GM23338 (cell line): ENCODE measurements at regions not wholly inside any gene's neighbourhood (a gene's known extent, or its start where the extent isn't known, plus 50 kb on each side); places are given as distances from the start of the nearest gene placed in this dataset.

Source experiments
- ATAC-seq: fragments of 200-7000 bp; cut with Tn5 transposase; 3 replicates; pipeline ENCODE4 v1.9.1; 2020
- DNase-seq: peaks from one replicate; pipeline ENCODE4 v3.0.0-alpha.2; 2015; ENCODE audit warnings: low spot score
- H2AFZ ChIP-seq: fragments of 200-600 bp; sonication (generic); 2 replicates; pipeline ENCODE4 v1.8.0; 2016; ENCODE audit warnings: antibody characterized with exemption, mild to moderate bottlenecking, moderate library complexity
- H3F3A ChIP-seq: fragments of 200-600 bp; sonication (generic); replicated peaks from 2 replicates; pipeline ENCODE4 v1.8.0; 2017; ENCODE audit warnings: antibody characterized with exemption, mixed run types, low read depth
- H3K27ac ChIP-seq: fragments of 200-600 bp; sonication (generic); 2 replicates; pipeline ENCODE4 v1.6.1; 2016; ENCODE audit warnings: low read depth
- H3K27me3 ChIP-seq: fragments of 200-600 bp; sonication (generic); 2 replicates; pipeline ENCODE4 v1.8.0; 2016; ENCODE audit warnings: mild to moderate bottlenecking, mixed run types, moderate library complexity; ENCODE audit not compliant: insufficient read depth
- H3K36me3 ChIP-seq: fragments of 200-600 bp; sonication (generic); 2 replicates; pipeline ENCODE4 v1.8.0; 2016; ENCODE audit warnings: mild to moderate bottlenecking; ENCODE audit not compliant: insufficient read depth
- H3K4me1 ChIP-seq: fragments of 200-600 bp; sonication (generic); 2 replicates; pipeline ENCODE4 v1.8.0; 2016; ENCODE audit warnings: mild to moderate bottlenecking, moderate library complexity; ENCODE audit not compliant: insufficient read depth
- H3K4me2 ChIP-seq: fragments of 200-600 bp; sonication (generic); 2 replicates; pipeline ENCODE4 v1.7.1; 2017; ENCODE audit warnings: mixed run types
- H3K4me3 ChIP-seq: fragments of 200-600 bp; sonication (generic); 2 replicates; pipeline ENCODE4 v1.6.1; 2016; ENCODE audit warnings: mixed run types
- H3K79me2 ChIP-seq: fragments of 200-600 bp; sonication (generic); replicated peaks from 2 replicates; pipeline ENCODE4 v1.8.0; 2017; ENCODE audit warnings: mild to moderate bottlenecking; ENCODE audit not compliant: insufficient read depth
- H3K9me2 ChIP-seq: fragments of 200-600 bp; sonication (generic); 2 replicates; pipeline ENCODE4 v1.8.0; 2017; ENCODE audit not compliant: insufficient read depth
- H4K20me1 ChIP-seq: fragments of 200-600 bp; sonication (generic); replicated peaks from 2 replicates; pipeline ENCODE4 v1.8.0; 2017; ENCODE audit warnings: mild to moderate bottlenecking; ENCODE audit not compliant: insufficient read depth
- H3K27ac Mint-ChIP-seq: 2 replicates; pipeline ENCODE4 v1.8.0; 2020; ENCODE audit warnings: inconsistent platforms, mild to moderate bottlenecking, moderate library complexity, mixed read lengths
- H3K27me3 Mint-ChIP-seq: 3 replicates; pipeline ENCODE4 v1.8.0; 2022; ENCODE audit warnings: low read depth, mild to moderate bottlenecking, moderate library complexity, mixed read lengths, inconsistent platforms; ENCODE audit not compliant: insufficient read depth, poor library complexity
- H3K36me3 Mint-ChIP-seq: 3 replicates; pipeline ENCODE4 v1.8.0; 2021; ENCODE audit warnings: low read depth, mild to moderate bottlenecking, inconsistent platforms, moderate library complexity, mixed read lengths
- H3K4me1 Mint-ChIP-seq: 3 replicates; pipeline ENCODE4 v1.8.0; 2020; ENCODE audit warnings: mild to moderate bottlenecking, inconsistent platforms, mixed read lengths
- H3K4me3 Mint-ChIP-seq: 3 replicates; pipeline ENCODE4 v1.8.0; 2021; ENCODE audit warnings: moderate library complexity, mild to moderate bottlenecking, inconsistent platforms, mixed read lengths
- H3K9me3 Mint-ChIP-seq: 3 replicates; pipeline ENCODE4 v1.8.0; 2020; ENCODE audit warnings: moderate library complexity, mild to moderate bottlenecking, inconsistent platforms, mixed read lengths
- EZH2phosphoT487 ChIP-seq: fragments of 200-600 bp; sonication (generic); IDR thresholded peaks from one replicate; pipeline ENCODE4 v1.8.1; 2018; ENCODE audit warnings: antibody characterized with exemption; ENCODE audit not compliant: unreplicated experiment
- JUNB ChIP-seq: IDR thresholded peaks from one replicate; pipeline ENCODE4 v1.6.1; 2016; ENCODE audit warnings: antibody characterized with exemption; ENCODE audit not compliant: unreplicated experiment
- NANOG ChIP-seq: IDR thresholded peaks from 2 replicates; pipeline ENCODE4 v1.6.1; 2016; ENCODE audit warnings: antibody characterized with exemption, borderline replicate concordance
- POLR2AphosphoS5 ChIP-seq: IDR thresholded peaks from 2 replicates; pipeline ENCODE4 v1.6.1; 2016; ENCODE audit warnings: antibody characterized with exemption, low read depth
- STAT1 ChIP-seq: IDR thresholded peaks from one replicate; pipeline ENCODE4 v1.6.1; 2016; ENCODE audit warnings: antibody characterized with exemption; ENCODE audit not compliant: unreplicated experiment
- ZNF114 ChIP-seq: fragments of 250-450 bp; sonication (Bioruptor Pico); IDR thresholded peaks from 2 replicates; pipeline ENCODE4 v1.5.0; 2020; ENCODE audit warnings: mild to moderate bottlenecking, moderate library complexity
- ZNF331 ChIP-seq: fragments of 250-450 bp; sonication (Bioruptor Pico); IDR thresholded peaks from 2 replicates; pipeline ENCODE4 v1.5.0; 2020; ENCODE audit warnings: low read depth, mild to moderate bottlenecking, moderate library complexity
- TF ChIP-seq, protein P1 (sequence below): IDR thresholded peaks from one replicate; pipeline ENCODE4 v1.6.1; 2018; ENCODE audit warnings: antibody characterized with exemption; ENCODE audit not compliant: unreplicated experiment
- TF ChIP-seq, protein P2 (sequence below): fragments of 250-450 bp; sonication (Bioruptor Pico); IDR thresholded peaks from 2 replicates; pipeline ENCODE4 v1.5.0; 2020; ENCODE audit warnings: mild to moderate bottlenecking, moderate library complexity

DNA sequence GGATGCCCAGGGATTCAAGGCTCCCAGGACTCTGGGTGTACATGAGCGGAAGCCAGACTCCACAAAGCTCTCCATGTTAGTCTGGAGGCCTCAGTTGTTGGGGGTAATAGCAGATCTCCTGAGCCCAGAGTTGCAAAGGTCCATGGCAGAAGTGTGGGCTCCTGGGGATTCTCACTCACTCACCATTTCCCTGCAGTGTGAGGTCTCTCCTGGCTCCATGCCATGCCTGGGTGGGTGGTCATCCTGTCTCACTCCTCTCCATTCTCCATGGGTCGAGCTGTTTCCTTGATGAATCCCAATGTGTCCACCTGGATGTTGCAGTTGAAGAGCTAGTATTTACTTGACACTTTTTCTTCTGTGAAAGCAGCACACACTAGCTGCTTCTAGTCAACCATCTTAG, 156.8 kb upstream of the LRRC7 start:
- no peak overlapping the region for H2AFZ ChIP-seq
- peaks cover 13% of the 10 kb centered on the region for H3K9me2 ChIP-seq
- no peak overlapping the region for H3K4me2 ChIP-seq
- no peaks in the 10 kb centered on the region for H3K79me2 ChIP-seq
- H3K27ac ChIP-seq, result no peak overlapping the region
- H3K27me3 Mint-ChIP-seq, result no peaks in the 10 kb centered on the region
- DNase-seq (no peak), ATAC-seq (no peak)
- no peaks in the 10 kb centered on the region for H3K36me3 ChIP-seq
- H3K4me3 Mint-ChIP-seq, result no peak overlapping the region
- no peaks in the 10 kb centered on the region for H3K4me1 ChIP-seq
- peaks cover 3% of the 10 kb centered on the region; the same call in 1 of the 3 replicates for H3K9me3 Mint-ChIP-seq
- no peak overlapping the region for H3K27ac Mint-ChIP-seq
- H3F3A ChIP-seq, result no peaks in the 10 kb centered on the region
- H3K27me3 ChIP-seq, result no peaks in the 10 kb centered on the region
- H3K36me3 Mint-ChIP-seq, result no peaks in the 10 kb centered on the region; the same call in 2 of the 3 replicates
- TF ChIP-seq POLR2AphosphoS5, result no peak
- no peak for TF ChIP-seq JUNB
- TF ChIP-seq, protein P1, sequence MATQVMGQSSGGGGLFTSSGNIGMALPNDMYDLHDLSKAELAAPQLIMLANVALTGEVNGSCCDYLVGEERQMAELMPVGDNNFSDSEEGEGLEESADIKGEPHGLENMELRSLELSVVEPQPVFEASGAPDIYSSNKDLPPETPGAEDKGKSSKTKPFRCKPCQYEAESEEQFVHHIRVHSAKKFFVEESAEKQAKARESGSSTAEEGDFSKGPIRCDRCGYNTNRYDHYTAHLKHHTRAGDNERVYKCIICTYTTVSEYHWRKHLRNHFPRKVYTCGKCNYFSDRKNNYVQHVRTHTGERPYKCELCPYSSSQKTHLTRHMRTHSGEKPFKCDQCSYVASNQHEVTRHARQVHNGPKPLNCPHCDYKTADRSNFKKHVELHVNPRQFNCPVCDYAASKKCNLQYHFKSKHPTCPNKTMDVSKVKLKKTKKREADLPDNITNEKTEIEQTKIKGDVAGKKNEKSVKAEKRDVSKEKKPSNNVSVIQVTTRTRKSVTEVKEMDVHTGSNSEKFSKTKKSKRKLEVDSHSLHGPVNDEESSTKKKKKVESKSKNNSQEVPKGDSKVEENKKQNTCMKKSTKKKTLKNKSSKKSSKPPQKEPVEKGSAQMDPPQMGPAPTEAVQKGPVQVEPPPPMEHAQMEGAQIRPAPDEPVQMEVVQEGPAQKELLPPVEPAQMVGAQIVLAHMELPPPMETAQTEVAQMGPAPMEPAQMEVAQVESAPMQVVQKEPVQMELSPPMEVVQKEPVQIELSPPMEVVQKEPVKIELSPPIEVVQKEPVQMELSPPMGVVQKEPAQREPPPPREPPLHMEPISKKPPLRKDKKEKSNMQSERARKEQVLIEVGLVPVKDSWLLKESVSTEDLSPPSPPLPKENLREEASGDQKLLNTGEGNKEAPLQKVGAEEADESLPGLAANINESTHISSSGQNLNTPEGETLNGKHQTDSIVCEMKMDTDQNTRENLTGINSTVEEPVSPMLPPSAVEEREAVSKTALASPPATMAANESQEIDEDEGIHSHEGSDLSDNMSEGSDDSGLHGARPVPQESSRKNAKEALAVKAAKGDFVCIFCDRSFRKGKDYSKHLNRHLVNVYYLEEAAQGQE, result no peak
- TF ChIP-seq ZNF331 (CRISPR knock-in tag), result no peak
- no peak overlapping the region for H3K4me3 ChIP-seq
- H3K4me1 Mint-ChIP-seq, result no peaks in the 10 kb centered on the region
- H4K20me1 ChIP-seq, result no peaks in the 10 kb centered on the region

DNA sequence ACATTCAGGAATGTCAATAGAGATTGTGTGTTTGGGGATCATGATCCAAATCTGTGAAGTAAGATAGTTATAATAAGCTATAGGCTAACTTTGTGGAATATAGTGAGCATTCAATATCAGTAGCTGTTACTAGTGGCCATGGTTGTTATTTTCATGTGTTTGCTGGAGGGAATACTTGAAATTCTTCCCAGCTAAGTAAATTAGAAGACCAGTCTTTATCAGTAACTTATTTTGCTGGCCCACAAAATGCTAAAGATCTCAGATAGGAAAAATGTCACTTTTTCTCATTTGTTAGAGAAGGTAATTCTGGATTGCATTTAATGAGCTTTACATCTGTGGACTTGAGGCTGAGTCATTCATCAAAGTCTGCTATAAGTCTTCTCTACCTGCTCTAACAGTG, 156.1 kb upstream of the LRRC7 start:
- Histone ChIP-seq H3F3A (no peaks in the 10 kb centered on the region), H3K4me3 (no peak overlapping the region), H2AFZ (no peak overlapping the region), H3K27me3 (no peaks in the 10 kb centered on the region), H3K9me2 (peaks cover 13% of the 10 kb centered on the region), H3K79me2 (no peaks in the 10 kb centered on the region), H3K27ac (no peak overlapping the region), H3K36me3 (no peaks in the 10 kb centered on the region), H3K4me1 (no peaks in the 10 kb centered on the region), H3K4me2 (no peak overlapping the region), H4K20me1 (no peaks in the 10 kb centered on the region)
- DNase-seq, result no peak
- Mint-ChIP-seq H3K4me1 (no peaks in the 10 kb centered on the region), H3K36me3 (no peaks in the 10 kb centered on the region; the same call in 2 of the 3 replicates), H3K27me3 (no peaks in the 10 kb centered on the region), H3K27ac (no peak overlapping the region), H3K4me3 (no peak overlapping the region), H3K9me3 (peaks cover 3% of the 10 kb centered on the region; the same call in 1 of the 3 replicates)
- ATAC-seq, result no peak
- TF ChIP-seq, protein P1, result no peak
- TF ChIP-seq EZH2phosphoT487 (no peak), STAT1 (no peak), JUNB (no peak), NANOG (no peak), ZNF114 (no peak)
- TF ChIP-seq, protein P2, sequence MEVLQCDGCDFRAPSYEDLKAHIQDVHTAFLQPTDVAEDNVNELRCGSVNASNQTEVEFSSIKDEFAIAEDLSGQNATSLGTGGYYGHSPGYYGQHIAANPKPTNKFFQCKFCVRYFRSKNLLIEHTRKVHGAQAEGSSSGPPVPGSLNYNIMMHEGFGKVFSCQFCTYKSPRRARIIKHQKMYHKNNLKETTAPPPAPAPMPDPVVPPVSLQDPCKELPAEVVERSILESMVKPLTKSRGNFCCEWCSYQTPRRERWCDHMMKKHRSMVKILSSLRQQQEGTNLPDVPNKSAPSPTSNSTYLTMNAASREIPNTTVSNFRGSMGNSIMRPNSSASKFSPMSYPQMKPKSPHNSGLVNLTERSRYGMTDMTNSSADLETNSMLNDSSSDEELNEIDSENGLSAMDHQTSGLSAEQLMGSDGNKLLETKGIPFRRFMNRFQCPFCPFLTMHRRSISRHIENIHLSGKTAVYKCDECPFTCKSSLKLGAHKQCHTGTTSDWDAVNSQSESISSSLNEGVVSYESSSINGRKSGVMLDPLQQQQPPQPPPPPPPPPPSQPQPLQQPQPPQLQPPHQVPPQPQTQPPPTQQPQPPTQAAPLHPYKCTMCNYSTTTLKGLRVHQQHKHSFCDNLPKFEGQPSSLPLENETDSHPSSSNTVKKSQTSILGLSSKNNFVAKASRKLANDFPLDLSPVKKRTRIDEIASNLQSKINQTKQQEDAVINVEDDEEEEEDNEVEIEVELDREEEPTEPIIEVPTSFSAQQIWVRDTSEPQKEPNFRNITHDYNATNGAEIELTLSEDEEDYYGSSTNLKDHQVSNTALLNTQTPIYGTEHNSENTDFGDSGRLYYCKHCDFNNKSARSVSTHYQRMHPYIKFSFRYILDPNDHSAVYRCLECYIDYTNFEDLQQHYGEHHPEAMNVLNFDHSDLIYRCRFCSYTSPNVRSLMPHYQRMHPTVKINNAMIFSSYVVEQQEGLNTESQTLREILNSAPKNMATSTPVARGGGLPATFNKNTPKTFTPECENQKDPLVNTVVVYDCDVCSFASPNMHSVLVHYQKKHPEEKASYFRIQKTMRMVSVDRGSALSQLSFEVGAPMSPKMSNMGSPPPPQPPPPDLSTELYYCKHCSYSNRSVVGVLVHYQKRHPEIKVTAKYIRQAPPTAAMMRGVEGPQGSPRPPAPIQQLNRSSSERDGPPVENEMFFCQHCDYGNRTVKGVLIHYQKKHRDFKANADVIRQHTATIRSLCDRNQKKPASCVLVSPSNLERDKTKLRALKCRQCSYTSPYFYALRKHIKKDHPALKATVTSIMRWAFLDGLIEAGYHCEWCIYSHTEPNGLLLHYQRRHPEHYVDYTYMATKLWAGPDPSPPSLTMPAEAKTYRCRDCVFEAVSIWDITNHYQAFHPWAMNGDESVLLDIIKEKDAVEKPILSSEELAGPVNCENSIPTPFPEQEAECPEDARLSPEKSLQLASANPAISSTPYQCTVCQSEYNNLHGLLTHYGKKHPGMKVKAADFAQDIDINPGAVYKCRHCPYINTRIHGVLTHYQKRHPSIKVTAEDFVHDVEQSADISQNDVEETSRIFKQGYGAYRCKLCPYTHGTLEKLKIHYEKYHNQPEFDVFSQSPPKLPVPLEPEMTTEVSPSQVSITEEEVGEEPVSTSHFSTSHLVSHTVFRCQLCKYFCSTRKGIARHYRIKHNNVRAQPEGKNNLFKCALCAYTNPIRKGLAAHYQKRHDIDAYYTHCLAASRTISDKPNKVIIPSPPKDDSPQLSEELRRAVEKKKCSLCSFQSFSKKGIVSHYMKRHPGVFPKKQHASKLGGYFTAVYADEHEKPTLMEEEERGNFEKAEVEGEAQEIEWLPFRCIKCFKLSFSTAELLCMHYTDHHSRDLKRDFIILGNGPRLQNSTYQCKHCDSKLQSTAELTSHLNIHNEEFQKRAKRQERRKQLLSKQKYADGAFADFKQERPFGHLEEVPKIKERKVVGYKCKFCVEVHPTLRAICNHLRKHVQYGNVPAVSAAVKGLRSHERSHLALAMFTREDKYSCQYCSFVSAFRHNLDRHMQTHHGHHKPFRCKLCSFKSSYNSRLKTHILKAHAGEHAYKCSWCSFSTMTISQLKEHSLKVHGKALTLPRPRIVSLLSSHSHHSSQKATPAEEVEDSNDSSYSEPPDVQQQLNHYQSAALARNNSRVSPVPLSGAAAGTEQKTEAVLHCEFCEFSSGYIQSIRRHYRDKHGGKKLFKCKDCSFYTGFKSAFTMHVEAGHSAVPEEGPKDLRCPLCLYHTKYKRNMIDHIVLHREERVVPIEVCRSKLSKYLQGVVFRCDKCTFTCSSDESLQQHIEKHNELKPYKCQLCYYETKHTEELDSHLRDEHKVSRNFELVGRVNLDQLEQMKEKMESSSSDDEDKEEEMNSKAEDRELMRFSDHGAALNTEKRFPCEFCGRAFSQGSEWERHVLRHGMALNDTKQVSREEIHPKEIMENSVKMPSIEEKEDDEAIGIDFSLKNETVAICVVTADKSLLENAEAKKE (CRISPR knock-in tag), result no peak
